Hematopoietic multipotent progenitor cell treated with erythropoietin and hydrocortisone succinate and interleukin-3 and kit ligand, for 4 days (in vitro differentiated cells): ENCODE measurements at regions not wholly inside any gene's neighbourhood (a gene's known extent, or its start where the extent isn't known, plus 50 kb on each side); places are given as distances from the start of the nearest gene placed in this dataset.

Experiments
- DNase-seq: peaks from one replicate; pipeline ENCODE4 v3.0.0-alpha.2; 2015

DNA sequence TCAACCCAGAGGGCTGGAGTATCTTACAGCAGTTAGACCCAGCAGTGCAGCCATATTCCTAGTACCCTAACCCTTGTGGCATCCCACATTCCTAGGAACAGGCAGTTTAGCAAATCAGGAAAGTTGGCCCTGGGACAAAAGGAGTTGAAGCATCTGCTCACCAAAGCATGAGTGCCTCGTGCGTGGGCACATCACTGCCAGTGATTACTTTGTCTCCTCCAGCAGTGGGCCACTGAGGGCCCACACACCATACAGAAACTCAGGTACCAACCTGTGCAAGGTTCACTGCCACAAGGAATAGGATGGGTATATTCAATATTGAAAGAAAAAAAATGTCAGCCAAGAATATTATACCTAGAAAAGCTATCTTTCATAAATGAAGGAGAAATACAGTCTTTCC, 227.5 kb upstream of the CNTN5 start:
- no peak for DNase-seq

GRCh38 chr11:98798333-98798732, 222.4 kb upstream of the CNTN5 start:
- DNase-seq: no peak

GRCh38 chr11:98800696-98801095, 220.1 kb upstream of the CNTN5 start:
- DNase-seq: no peak

DNA sequence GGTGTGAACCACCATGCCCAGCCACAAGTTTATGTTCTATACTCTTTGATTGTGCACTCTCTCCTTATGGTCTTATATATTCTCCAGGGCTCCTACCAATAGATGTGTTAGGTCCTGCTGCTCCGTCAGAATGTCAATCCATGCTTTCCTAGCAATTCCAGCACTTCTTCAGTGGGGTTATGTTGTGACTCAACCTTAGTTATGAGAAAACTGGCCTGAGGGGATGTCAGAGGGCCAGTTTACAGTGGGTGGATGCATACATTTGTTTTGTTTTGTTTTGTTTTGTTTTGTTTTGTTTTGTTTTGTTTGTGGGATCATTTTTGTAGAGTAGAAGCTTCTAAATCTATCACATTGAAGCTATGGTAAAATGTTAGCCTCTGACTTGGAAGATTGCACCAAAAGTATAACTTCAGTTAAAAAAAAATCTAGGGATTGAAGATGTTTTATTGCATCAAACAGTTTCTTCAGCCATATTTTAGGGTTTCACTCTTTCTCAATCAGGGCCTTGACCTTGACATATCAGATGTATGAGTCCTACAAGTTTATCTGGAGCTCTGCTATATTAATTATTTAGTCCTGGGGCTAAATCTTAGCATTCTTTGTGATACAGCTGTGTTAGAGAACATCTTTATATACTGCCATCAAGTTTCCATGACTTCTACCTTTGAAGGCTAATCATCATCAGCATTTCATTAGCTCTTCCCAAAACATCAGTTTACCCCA, 191.6 kb upstream of the CNTN5 start:
- DNase-seq: no peak

DNA sequence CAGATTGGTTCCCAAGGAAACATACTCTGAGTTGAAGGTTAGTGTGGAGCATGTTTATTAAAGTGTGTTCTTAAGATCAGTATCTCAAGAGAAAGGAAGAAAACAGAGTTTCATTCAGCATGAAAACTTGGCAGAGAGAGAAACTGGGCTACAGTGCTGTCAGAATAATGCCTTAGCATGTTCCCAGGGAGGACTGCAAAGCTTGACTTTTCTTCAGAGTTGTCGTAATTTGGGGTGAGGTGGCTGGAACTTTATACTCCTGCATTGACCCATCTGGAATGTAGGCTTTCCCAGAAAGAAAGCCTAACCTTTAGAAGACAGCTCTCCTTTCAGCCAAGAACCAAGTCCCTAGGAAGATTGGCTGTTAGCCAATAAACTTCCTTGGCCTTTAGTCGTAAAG, 190.8 kb upstream of the CNTN5 start:
- no peak for DNase-seq

GRCh38 chr11:98834776-98835175, 186.0 kb upstream of the CNTN5 start:
- DNase-seq: peak; percentile 0

- DNase-seq: no peak
Measured at GRCh38 chr11:98835335-98835734, 185.4 kb upstream of the CNTN5 start.

DNA sequence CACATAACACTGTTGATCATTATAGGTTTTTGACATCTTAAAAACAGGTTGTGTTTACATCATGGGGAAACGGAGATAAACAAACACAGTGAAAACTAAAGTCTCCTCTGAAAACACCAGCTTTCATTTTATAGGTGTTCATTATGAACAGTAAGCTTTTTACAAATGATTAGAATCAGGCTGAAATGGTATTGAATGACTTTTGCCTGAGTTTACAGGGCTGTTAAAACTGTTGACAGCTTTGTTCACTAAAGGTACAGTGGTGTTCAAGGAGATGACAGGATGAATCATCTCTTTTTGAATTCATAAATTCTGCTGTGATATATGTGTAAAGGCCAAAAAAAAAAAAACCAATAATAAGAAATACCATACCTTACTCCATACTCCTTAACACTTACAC, 184.6 kb upstream of the CNTN5 start:
- no peak for DNase-seq

DNA sequence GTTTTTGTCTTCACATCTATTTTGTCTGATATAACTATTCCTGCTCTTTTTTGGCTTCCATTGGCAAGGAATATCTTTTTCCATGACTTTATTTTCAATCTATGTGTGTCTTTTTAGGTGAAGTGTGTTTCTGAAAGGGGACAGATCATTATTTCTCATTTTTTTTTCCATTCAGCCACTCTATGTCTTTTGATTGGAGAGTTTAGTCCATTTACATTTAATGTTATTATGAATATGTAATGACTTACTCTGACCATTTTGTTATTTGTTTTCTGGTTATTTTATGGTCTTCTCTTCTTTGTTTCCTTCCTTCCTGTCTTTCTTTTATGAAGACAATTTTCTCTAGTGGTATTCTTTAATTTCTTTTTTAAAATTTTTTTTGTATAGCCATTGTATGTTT, 178.6 kb upstream of the CNTN5 start:
- no peak for DNase-seq

- no peak for DNase-seq
Measured at GRCh38 chr11:98862169-98862568, 158.6 kb upstream of the CNTN5 start.

GRCh38 chr11:98871690-98872089, 149.1 kb upstream of the CNTN5 start:
- DNase-seq: no peak

DNA sequence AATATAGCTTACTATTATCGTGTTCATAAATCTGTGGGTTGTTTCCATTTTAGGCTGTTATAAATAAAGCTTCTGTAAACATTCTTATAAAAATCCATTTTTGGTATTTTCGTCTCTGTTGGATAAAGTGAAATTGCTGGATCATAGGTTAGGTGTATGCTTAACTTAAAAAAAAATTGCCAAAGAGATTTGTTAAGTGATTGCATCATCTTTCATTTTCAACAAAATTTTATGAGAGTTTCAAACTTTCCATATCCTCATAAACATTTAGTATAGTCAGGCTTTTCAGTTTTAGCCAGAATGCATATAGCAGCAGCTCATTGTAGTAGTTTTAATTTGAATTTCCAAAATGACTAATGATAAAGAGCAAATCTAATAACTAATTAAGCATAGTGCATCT, 146.7 kb upstream of the CNTN5 start:
- no peak for DNase-seq

GRCh38 chr11:98895936-98896335, 124.8 kb upstream of the CNTN5 start:
- no peak for DNase-seq

DNA sequence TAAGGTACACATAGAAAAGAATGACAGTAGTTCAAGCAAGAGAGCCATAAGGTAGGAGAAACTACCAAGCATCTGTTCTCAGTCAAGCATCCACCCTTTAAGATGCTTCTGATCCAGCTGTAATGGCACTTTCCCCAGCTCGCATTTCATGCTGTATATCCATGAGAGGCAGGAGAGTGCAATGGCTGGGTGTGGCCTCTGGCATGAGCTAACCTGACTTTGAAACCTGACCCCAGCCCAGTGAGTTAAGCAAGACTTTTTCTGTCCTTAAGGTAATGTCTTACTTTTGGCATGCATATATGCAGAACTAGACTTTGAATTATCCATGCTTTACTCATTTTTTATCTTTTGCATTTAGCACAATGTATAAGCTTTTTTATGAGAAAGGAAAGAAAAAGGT, 79.8 kb upstream of the CNTN5 start:
- no peak for DNase-seq

DNA sequence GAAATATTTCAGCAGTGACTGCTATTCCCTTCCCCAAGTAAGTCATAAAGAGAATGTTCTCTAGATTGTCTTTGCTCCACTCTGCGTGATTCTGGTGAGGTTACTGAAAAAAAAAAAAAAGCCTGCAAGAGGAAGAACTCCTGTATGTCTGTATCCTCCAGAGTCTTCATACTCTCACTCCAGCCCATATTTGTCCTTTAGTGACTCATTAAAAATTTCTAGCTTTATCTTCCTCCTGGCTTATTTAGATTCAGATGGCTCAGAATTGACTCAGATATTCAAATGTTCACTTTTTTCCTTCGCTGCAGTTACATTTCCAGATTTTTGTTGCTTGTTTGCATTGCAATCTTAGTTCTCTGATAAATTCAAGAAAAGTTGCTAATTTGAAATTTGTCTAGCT, 76.3 kb upstream of the CNTN5 start:
- no peak for DNase-seq

DNA sequence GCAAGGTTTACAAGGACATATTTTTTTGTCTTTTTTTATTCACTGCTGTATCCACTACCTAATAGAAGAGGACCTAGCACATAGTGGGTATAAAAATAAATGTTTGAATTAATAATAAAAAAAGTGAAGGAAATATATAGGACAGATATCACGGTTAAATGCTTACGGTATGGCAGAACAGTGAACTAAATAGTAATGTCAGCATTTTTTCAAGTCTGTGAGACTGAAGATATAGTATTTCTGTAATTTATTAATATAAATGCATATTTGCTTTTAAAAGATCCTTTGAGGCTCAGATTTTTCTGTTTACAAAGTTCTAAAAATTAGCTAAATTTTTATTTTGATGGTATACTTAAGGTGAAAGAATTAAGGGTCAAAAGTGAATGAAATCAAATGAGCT, 68.6 kb upstream of the CNTN5 start:
- no peak for DNase-seq

- no peak for DNase-seq
Measured at GRCh38 chr11:98955551-98955950, 65.2 kb upstream of the CNTN5 start.

- no peak for DNase-seq
Measured at GRCh38 chr11:98964146-98964545, 56.6 kb upstream of the CNTN5 start.

GRCh38 chr11:98965358-98965757, 55.4 kb upstream of the CNTN5 start:
- no peak for DNase-seq

DNA sequence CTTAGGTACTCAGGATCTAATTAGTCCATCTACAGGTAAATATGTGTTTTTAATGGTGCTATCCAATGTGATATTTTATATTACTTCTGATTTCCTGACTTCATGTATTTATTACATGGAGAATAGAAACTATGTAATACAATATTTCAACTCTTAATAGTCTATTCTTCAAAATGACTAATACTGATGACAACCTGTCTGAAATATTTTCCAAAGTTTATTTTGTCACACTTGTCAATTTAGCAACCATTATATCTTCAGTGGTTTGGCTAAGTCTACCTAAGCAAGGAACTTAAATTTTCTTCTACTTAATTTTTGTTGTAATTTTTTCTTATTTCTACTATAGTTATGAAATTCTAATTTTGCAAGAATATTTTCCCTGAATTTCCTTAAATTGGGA, 55.0 kb upstream of the CNTN5 start:
- no peak for DNase-seq

GRCh38 chr11:98967005-98967404, 53.7 kb upstream of the CNTN5 start:
- no peak for DNase-seq
